ENCODE measurements at regions not wholly inside any gene's neighbourhood (a gene's known extent, or its start where the extent isn't known, plus 50 kb on each side); places are given as distances from the start of the nearest gene placed in this dataset.
"Not testable (repeated sequence)": the region's sequence is repeated elsewhere in the genome, so short reads cannot be mapped to it uniquely, and the experiment has no call there.

DNA sequence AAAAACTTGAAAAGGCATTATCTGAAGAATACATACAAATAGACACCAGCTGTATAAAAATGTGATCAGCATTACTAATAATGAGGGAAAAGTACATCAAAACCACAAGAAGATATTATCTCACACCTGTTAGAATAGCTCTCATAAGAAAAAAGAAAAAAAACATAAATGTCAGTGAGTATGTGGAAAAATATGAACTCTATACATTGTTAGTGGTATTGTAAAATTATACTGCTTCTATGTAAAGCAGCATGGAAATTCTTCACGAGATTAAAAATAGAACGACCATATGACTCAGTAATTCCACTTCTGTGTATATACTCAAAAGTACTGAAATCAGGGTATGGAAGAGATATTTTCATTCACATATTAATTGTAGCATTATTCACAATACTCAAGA, 1146.4 kb downstream of the SLITRK5 start:
- H3K9me3 ChIP-seq = peaks cover 0 to 5% (median 0%) of the 10 kb centered on the region in 3 donors
- no peak overlapping the region for H3K27ac ChIP-seq
- no peaks in the 10 kb centered on the region for H3K4me1 ChIP-seq
- ATAC-seq = no peak
- 71 to 91% methylated on average over 2 of the region's 2 CpGs for WGBS, 2 donors (ENCODE audit: low coverage in 1 of 2)
- H3K4me3 ChIP-seq = no peak overlapping the region
- H3K27me3 ChIP-seq = no peaks in the 10 kb centered on the region
- H3K36me3 ChIP-seq = no peaks in the 10 kb centered on the region
- no peak for TF ChIP-seq EP300 (IDR thresholded peaks at IDR 0.05)
- TF ChIP-seq POLR2A (IDR thresholded peaks at IDR 0.05) = no peak
- TF ChIP-seq CTCF (IDR thresholded peaks at IDR 0.05) = no peak
- no peak for TF ChIP-seq POLR2AphosphoS5 (IDR thresholded peaks at IDR 0.05)

DNA sequence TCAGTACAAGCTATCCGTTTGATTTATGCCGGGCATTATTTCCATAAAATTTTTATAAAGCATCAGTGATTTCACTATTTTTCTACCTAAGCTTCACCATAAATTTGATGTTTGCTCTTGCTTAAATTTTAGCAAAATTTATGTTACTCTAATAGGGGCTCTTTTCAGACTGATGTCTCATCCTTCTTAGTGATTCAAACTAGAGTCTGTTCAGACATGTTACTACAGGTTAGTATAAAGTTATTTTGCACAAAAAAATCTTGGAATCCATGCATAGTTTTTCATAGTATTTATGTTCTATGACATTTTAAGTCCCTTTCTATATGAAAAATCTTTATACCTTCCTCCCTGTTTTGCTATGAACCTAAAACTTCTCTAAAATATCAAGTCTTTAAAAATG, 1151.9 kb downstream of the SLITRK5 start:
- TF ChIP-seq POLR2A (IDR thresholded peaks at IDR 0.05) (no peak), CTCF (IDR thresholded peaks at IDR 0.05) (no peak), POLR2AphosphoS5 (IDR thresholded peaks at IDR 0.05) (no peak), EP300 (IDR thresholded peaks at IDR 0.05) (no peak)
- 93 to 100% methylated on average over 2 of the region's 2 CpGs for WGBS, 2 donors (ENCODE audit: low coverage in 1 of 2)
- no peak for ATAC-seq
- H3K27me3 ChIP-seq = no peaks in the 10 kb centered on the region
- H3K9me3 ChIP-seq = no peaks in the 10 kb centered on the region
- no peaks in the 10 kb centered on the region for H3K36me3 ChIP-seq
- H3K27ac ChIP-seq = no peak overlapping the region
- no peaks in the 10 kb centered on the region for H3K4me1 ChIP-seq
- no peak overlapping the region for H3K4me3 ChIP-seq

GRCh38 chr13:88824218-88824617, 1153.0 kb downstream of the SLITRK5 start:
- H3K9me3 ChIP-seq = no peaks in the 10 kb centered on the region
- H3K36me3 ChIP-seq = no peaks in the 10 kb centered on the region
- no peaks in the 10 kb centered on the region for H3K27me3 ChIP-seq
- no peak overlapping the region for H3K27ac ChIP-seq
- no peak overlapping the region for H3K4me3 ChIP-seq
- no peaks in the 10 kb centered on the region for H3K4me1 ChIP-seq
- ATAC-seq = no peak
- no peak for TF ChIP-seq POLR2AphosphoS5 (IDR thresholded peaks at IDR 0.05)
- TF ChIP-seq CTCF (IDR thresholded peaks at IDR 0.05) = no peak
- no peak for TF ChIP-seq POLR2A (IDR thresholded peaks at IDR 0.05)
- TF ChIP-seq EP300 (IDR thresholded peaks at IDR 0.05) = no peak
- WGBS, 2 donors (ENCODE audit: low coverage in 1 of 2) = 52 to 78% methylated on average over 4 of the region's 4 CpGs

DNA sequence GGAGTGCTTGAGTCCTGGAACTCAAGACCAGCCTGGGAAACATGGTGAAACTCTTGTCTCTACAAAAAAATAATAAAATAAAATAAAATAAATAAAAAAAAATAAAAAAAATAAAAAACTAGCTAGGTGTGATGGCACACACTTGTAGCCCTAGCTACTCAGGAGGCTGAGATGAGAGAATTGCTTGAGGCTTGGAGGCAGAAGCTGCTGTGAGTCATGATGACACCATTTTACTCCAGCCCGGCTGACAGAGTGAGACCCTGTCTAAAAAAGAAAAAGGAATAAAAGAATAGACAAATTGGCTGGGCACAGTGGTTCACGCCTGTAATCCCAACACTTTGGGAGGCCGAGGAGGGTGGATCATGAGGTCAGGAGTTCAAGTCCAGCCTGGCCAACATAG, 1168.9 kb downstream of the SLITRK5 start:
- H3K4me1 ChIP-seq = no peaks in the 10 kb centered on the region
- WGBS, 2 donors (ENCODE audit: low coverage in 1 of 2) = 82 to 85% methylated on average over 2 to 3 of the region's 3 CpGs
- no peak overlapping the region for H3K4me3 ChIP-seq
- H3K36me3 ChIP-seq = no peaks in the 10 kb centered on the region
- H3K9me3 ChIP-seq = no peaks in the 10 kb centered on the region
- ATAC-seq = no peak
- TF ChIP-seq CTCF (IDR thresholded peaks at IDR 0.05) (no peak), POLR2A (IDR thresholded peaks at IDR 0.05) (no peak), EP300 (IDR thresholded peaks at IDR 0.05) (no peak), POLR2AphosphoS5 (IDR thresholded peaks at IDR 0.05) (no peak)
- H3K27ac ChIP-seq = no peak overlapping the region
- no peaks in the 10 kb centered on the region for H3K27me3 ChIP-seq

DNA sequence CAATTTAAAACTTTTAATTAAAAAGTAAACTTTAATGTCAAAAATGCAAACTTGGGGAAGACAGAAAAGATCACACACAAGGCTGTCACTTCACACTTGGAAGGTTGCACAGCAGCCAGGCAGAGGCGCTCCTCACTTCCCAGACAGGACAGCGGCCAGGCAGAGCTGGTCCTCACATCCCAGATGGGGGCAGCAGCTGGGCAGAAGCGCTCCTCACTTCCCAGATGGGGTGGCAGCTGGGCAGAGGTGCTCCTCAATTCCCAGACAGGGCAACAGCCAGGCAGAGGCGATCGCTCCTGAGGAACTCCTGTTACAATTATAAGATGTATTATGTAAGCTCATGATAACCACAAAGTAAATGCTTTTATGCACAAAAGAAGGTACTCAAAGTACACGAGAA, 1181.1 kb downstream of the SLITRK5 start:
- H3K27ac ChIP-seq, H3K4me3 ChIP-seq, H3K27me3 ChIP-seq, H3K36me3 ChIP-seq, ATAC-seq, H3K9me3 ChIP-seq, H3K4me1 ChIP-seq: not testable (repeated sequence)
- WGBS, 2 donors (ENCODE audit: low coverage in 1 of 2) = 95% methylated on average over 2 of the region's 6 CpGs; no CpG with 5 or more reads in 1 of the 2 donors

DNA sequence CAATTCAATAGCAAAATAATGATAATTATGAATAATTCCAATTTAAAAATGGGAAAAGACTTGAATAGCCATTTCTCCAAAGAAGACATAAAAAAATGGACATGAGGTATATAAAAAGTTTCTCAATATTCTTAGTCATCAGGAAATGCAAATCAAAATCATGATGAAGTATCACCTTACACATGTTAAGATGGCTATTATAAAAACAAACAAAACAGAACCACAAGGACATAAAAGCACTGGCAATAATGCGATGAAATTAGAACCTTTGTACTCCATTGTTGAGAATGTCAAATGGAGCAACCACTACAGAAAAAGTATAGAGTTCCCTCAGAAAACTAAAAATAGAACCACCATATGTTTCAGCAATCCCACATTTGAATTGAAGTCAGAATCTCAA, 1186.1 kb downstream of the SLITRK5 start:
- peaks cover 0 to 5% (median 0%) of the 10 kb centered on the region in 3 donors for H3K9me3 ChIP-seq
- no peaks in the 10 kb centered on the region for H3K4me1 ChIP-seq
- no peak for ATAC-seq
- no peaks in the 10 kb centered on the region for H3K27me3 ChIP-seq
- no peak overlapping the region for H3K4me3 ChIP-seq
- no peak overlapping the region for H3K27ac ChIP-seq
- H3K36me3 ChIP-seq = no peaks in the 10 kb centered on the region
- 67 to 92% methylated on average over 1 of the region's 1 CpG for WGBS, 2 donors (ENCODE audit: low coverage in 1 of 2)
- TF ChIP-seq POLR2A (IDR thresholded peaks at IDR 0.05) = no peak
- no peak for TF ChIP-seq CTCF (IDR thresholded peaks at IDR 0.05)
- TF ChIP-seq POLR2AphosphoS5 (IDR thresholded peaks at IDR 0.05) = no peak
- no peak for TF ChIP-seq EP300 (IDR thresholded peaks at IDR 0.05)

Data from gastroesophageal sphincter (tissue), 4 donors.